Osteoblast (primary cell): ENCODE measurements at regions not wholly inside any gene's neighbourhood (a gene's known extent, or its start where the extent isn't known, plus 50 kb on each side); places are given as distances from the start of the nearest gene placed in this dataset.

Source experiments
- DNase-seq: peaks from one replicate; pipeline ENCODE4 v3.0.0; 2011; ENCODE audit warnings: low spot score, mixed read lengths; ENCODE audit not compliant: insufficient read length; ENCODE audit errors: missing footprints
- H2AFZ ChIP-seq: 2 replicates; pipeline ENCODE4 v1.6.0; 2011; ENCODE audit warnings: mild to moderate bottlenecking, low read length
- H3K27ac ChIP-seq: 2 replicates; pipeline ENCODE4 v1.5.1; 2011; ENCODE audit warnings: mild to moderate bottlenecking, low read depth, low read length, moderate library complexity
- H3K27me3 ChIP-seq: 2 replicates; pipeline ENCODE4 v1.6.0; 2012; ENCODE audit warnings: mild to moderate bottlenecking, control low read depth, inconsistent platforms, low read length, moderate library complexity; ENCODE audit not compliant: insufficient read depth
- H3K36me3 ChIP-seq: 2 replicates; pipeline ENCODE4 v1.5.1; 2011; ENCODE audit warnings: mild to moderate bottlenecking, low read length, control low read depth, moderate library complexity; ENCODE audit not compliant: insufficient read depth
- H3K4me1 ChIP-seq: 2 replicates; pipeline ENCODE4 v1.5.1; 2011; ENCODE audit warnings: mild to moderate bottlenecking, low read length, control low read depth, moderate library complexity; ENCODE audit not compliant: insufficient read depth
- H3K4me2 ChIP-seq: 2 replicates; pipeline ENCODE4 v1.6.0; 2011; ENCODE audit warnings: mild to moderate bottlenecking, low read length; ENCODE audit not compliant: insufficient read depth
- H3K4me3 ChIP-seq: fragments of 200-600 bp; sonication (generic); 3 replicates; pipeline ENCODE4 v1.5.1; 2012; ENCODE audit warnings: mild to moderate bottlenecking, low read length, inconsistent platforms; ENCODE audit not compliant: insufficient read depth
- H3K79me2 ChIP-seq: 2 replicates; pipeline ENCODE4 v1.6.0; 2012; ENCODE audit warnings: mild to moderate bottlenecking, low read length, control low read depth, inconsistent platforms; ENCODE audit not compliant: insufficient read depth
- H3K9me3 ChIP-seq: 2 replicates; pipeline ENCODE4 v1.5.1; 2011; ENCODE audit warnings: low read depth, low read length, control low read depth
- H4K20me1 ChIP-seq: 2 replicates; pipeline ENCODE4 v1.6.0; 2012; ENCODE audit warnings: mild to moderate bottlenecking, low read length, control low read depth; ENCODE audit not compliant: insufficient read depth
- CTCF ChIP-seq: IDR thresholded peaks from 2 replicates; pipeline ENCODE4 v1.5.1; 2011; ENCODE audit warnings: mild to moderate bottlenecking, low read depth, low read length, moderate library complexity; ENCODE audit errors: extremely low read depth

GRCh38 chr9:78753039-78753438 is 456.1 kb downstream of the PSAT1 start:
- no peaks in the 10 kb centered on the region for H3K4me1 ChIP-seq
- H4K20me1 ChIP-seq, result no peaks in the 10 kb centered on the region
- no peaks in the 10 kb centered on the region for H3K27me3 ChIP-seq
- DNase-seq, result no peak
- no peak for TF ChIP-seq CTCF
- H3K36me3 ChIP-seq, result no peaks in the 10 kb centered on the region
- no peak overlapping the region for H3K4me3 ChIP-seq
- no peaks in the 10 kb centered on the region for H3K79me2 ChIP-seq
- H3K4me2 ChIP-seq, result no peak overlapping the region
- no peak overlapping the region for H3K27ac ChIP-seq
- no peak overlapping the region for H2AFZ ChIP-seq
- no peaks in the 10 kb centered on the region for H3K9me3 ChIP-seq

DNA sequence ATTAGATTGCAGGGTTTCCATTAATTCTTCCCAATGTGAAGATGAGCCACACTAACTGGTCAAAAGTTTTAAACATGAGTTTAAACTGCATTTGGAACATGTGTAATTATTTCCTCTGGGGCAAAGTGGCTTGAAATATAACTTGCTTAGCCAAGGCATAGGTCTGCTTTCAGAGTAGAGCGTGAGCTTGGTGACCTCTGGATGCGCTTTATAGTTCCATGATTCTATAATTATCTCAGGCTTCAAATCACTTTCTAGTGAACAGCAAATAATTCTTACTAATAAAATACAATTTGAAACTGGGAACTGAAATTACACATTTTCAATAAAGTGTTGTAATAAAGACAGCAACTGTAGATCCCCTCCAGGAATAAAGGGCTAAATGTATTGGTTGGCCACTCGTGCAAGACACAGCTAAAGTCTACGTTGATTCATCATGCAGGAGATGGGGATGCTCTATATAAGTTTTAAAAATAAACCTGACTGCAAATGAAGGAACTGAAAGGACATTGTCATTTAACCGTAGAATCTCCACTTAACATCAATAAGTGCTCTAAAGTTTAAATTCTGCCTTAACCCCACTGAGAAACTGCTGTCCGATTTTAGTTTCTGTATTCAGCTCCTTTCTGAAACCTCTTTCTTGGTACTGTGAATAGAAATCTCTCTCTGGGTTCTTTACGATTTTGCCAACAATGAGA is 460.0 kb downstream of the PSAT1 start:
- Histone ChIP-seq H3K27ac (no peak overlapping the region), H2AFZ (no peak overlapping the region), H3K27me3 (no peaks in the 10 kb centered on the region), H3K4me3 (no peak overlapping the region), H3K79me2 (no peaks in the 10 kb centered on the region), H3K4me1 (no peaks in the 10 kb centered on the region), H3K9me3 (no peaks in the 10 kb centered on the region), H4K20me1 (no peaks in the 10 kb centered on the region), H3K4me2 (no peak overlapping the region), H3K36me3 (no peaks in the 10 kb centered on the region)
- TF ChIP-seq CTCF, result no peak
- no peak for DNase-seq

GRCh38 chr9:78763424-78763823 is 466.5 kb downstream of the PSAT1 start:
- Histone ChIP-seq H3K27ac (no peak overlapping the region), H3K4me3 (no peak overlapping the region), H4K20me1 (no peaks in the 10 kb centered on the region), H3K27me3 (no peaks in the 10 kb centered on the region), H3K79me2 (no peaks in the 10 kb centered on the region), H2AFZ (no peak overlapping the region), H3K36me3 (no peaks in the 10 kb centered on the region), H3K4me1 (no peaks in the 10 kb centered on the region), H3K4me2 (no peak overlapping the region), H3K9me3 (no peaks in the 10 kb centered on the region)
- no peak for TF ChIP-seq CTCF
- no peak for DNase-seq

DNA sequence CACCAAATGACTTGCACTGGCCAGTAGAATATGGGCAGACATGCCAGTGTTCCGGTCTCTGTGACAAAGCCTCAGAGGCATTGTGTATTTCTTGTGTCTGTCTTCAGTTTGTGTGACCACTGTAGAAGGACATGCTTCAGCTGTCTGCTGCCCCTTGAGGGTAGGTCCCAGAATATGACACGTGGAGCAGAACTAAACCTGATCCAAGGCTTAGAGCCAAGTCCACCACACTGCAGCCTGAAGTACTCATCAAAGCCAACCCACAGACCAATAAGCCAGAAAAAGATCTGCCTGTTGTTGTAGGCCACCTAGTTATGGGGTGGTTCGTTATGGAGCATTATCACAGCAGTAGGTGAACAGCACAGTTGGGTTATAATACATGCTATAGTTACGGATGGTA is 468.9 kb downstream of the PSAT1 start:
- Histone ChIP-seq H3K4me2 (no peak overlapping the region), H3K4me3 (no peak overlapping the region), H4K20me1 (no peaks in the 10 kb centered on the region), H3K79me2 (no peaks in the 10 kb centered on the region), H3K27ac (no peak overlapping the region), H3K36me3 (no peaks in the 10 kb centered on the region), H3K27me3 (no peaks in the 10 kb centered on the region), H2AFZ (no peak overlapping the region), H3K4me1 (no peaks in the 10 kb centered on the region), H3K9me3 (no peaks in the 10 kb centered on the region)
- DNase-seq, result no peak
- TF ChIP-seq CTCF, result no peak
